SK-N-SH (cell line): ENCODE measurements at regions not wholly inside any gene's neighbourhood (a gene's known extent, or its start where the extent isn't known, plus 50 kb on each side); places are given as distances from the start of the nearest gene placed in this dataset.

Experiments used
- CTCF ChIP-seq: fragments of 200-600 bp; sonication (generic); IDR thresholded peaks from 2 replicates; pipeline ENCODE4 v1.6.1; 2017; ENCODE audit warnings: antibody characterized with exemption, mild to moderate bottlenecking, moderate library complexity
- EP300 ChIP-seq, 2 experiments: IDR thresholded peaks; 2 replicates each; pipeline versions ENCODE4 v1.4.0 to v1.6.1; 2012; ENCODE audit warnings: borderline replicate concordance in 1 of 2, low read depth in 1 of 2, low read length in 1 of 2
- FOXJ3 ChIP-seq: sonication (generic); formaldehyde crosslinking; IDR thresholded peaks from 2 replicates; pipeline ENCODE4 v1.5.1; 2020; ENCODE audit warnings: mild to moderate bottlenecking, missing genetic modification reagents
- FOXM1 ChIP-seq: IDR thresholded peaks from 2 replicates; pipeline ENCODE4 v1.4.0; 2012; ENCODE audit warnings: low read depth, mild to moderate bottlenecking
- PBX3 ChIP-seq: IDR thresholded peaks from 2 replicates; pipeline ENCODE4; 2012
- POLR2AphosphoS5 ChIP-seq: IDR thresholded peaks from 2 replicates; pipeline ENCODE4 v1.6.1; 2012; ENCODE audit warnings: low read depth, low read length
- RAD21 ChIP-seq: IDR thresholded peaks from 2 replicates; pipeline ENCODE4 v1.6.1; 2012; ENCODE audit warnings: mild to moderate bottlenecking, low read length
- REST ChIP-seq: IDR thresholded peaks from 2 replicates; pipeline ENCODE4 v1.6.1; 2012; ENCODE audit warnings: mild to moderate bottlenecking, low read depth, low read length, moderate library complexity
- TAF1 ChIP-seq: IDR thresholded peaks from 2 replicates; pipeline ENCODE4 v1.6.1; 2012; ENCODE audit warnings: low read depth, mild to moderate bottlenecking, low read length, moderate library complexity, borderline replicate concordance
- TCF12 ChIP-seq: IDR thresholded peaks from 2 replicates; pipeline ENCODE4 v1.4.0; 2012

- TF ChIP-seq CTCF (no peak), REST (no peak), EP300 (IDR thresholded peaks at IDR 0.05; ENCODE audit: borderline replicate concordance in 1 of 2, low read depth in 1 of 2, low read length in 1 of 2) (no peak), RAD21 (no peak), FOXM1 (no peak), POLR2AphosphoS5 (no peak), PBX3 (no peak), FOXJ3 (no peak), TAF1 (no peak), TCF12 (no peak)
Measured at GRCh38 chr9:105908069-105908468, 213.7 kb downstream of the TMEM38B start.
